ENCODE measurements at regions not wholly inside any gene's neighbourhood (a gene's known extent, or its start where the extent isn't known, plus 50 kb on each side); places are given as distances from the start of the nearest gene placed in this dataset.

DNA sequence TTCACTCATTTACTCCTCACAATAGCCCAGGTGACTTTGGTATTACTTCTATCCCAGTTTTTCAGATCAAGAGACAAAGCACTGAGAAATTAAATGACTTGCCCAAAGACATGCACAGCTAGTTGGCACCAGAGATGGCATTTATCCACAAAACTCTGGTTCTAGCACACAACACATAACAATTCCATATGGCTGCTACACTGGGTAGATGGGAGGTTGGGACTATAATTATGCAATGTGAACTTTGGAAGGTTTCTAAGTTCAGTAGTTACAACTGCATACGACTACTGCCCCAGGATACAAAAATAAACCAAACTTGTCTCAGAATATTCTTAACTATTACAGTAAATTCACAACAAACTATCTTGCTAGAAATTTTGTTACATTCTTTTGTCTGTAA is 54.2 kb upstream of the MLIP start:
- no peak for DNase-seq (ENCODE audit: low spot score)

DNA sequence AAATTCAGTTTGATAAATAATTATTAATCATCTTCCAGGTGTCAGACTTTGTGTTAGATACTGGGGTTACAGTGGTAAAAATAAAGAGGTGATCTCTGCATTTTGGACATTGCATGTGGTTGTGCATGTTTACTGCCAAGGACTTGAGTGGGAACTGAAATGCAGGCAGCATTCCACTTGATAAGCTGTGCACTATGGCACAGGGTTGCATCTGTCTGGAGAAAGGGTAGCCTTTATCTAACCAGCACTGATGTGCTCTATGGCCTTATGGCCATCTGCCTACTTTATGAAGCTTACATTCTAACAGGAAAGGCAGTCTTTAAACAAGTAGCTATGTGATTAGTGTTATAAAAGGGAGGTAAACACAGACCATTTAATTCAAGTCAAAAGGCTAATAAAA is 53.0 kb upstream of the MLIP start:
- no peak for DNase-seq (ENCODE audit: low spot score)

DNA sequence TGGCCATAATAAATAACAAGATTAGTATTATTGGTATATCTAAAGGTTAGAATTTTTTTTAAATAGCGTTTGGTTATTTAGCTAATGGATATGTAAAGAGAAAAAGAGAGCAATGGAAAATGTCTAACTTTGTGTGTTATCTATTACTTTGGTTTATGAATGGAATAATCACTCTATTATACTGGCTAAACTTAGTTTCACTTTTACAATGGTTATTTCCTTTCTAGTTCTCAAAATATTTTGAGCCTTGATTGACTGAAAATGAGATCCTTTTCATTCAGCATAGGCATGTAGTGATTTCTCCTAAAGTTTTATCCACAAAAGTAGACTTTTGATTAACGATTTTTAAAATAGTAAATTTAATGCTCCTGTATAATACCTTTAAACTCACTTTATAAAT is 51.6 kb upstream of the MLIP start:
- DNase-seq (ENCODE audit: low spot score), result no peak

DNA sequence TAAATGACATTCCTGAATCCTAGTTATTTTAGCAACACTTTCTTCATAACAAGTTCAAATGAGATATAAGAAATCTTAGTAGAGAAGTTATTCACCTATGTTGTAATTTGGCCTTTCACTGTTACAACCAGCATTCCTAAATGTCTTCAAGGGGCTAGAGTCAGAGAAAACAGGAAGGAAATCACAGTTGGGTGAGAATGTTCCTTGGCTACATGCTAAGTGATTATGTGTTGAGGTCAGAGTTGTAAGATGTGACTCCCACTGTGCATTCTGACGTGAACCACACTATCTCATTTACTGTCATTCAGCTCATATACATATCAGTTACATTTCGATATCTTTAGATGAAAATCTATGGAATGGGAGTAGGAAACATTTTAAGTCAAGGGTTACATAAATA is 51.0 kb upstream of the MLIP start:
- no peak for DNase-seq (ENCODE audit: low spot score)

Small RNA genes in the stretch of these regions (small RNA-seq; reads per million reads assigned to genes)
- 0 reads per million in 2 experiments for gene ERHP2

Measured in SK-N-DZ (cell line).